ENCODE measurements at regions not wholly inside any gene's neighbourhood (a gene's known extent, or its start where the extent isn't known, plus 50 kb on each side); places are given as distances from the start of the nearest gene placed in this dataset.

DNA sequence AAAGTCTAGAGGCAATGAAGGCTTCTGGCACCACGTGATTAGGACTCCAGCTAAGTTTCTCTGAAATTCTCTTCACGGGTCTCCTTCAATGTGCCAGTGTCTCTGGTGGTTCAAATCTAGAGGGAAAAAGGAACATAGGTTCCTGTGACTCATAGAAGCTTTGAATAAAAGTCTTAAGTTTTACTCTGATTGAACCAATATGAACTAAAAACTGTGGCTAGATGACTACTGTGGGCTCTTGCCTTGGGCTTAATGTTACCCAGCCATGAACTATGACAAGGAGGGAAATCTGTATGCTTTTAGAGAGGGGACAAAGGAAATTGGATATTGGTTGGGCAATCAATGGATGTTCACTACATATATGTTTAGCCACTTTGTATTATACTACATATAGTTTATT, 49.9 kb upstream of the TEX13D start:
- no peak for DNase-seq (ENCODE audit: low read depth, low spot score)
